H9 (cell line): ENCODE measurements at regions not wholly inside any gene's neighbourhood (a gene's known extent, or its start where the extent isn't known, plus 50 kb on each side); places are given as distances from the start of the nearest gene placed in this dataset.
"Not testable (repeated sequence)": the region's sequence is repeated elsewhere in the genome, so short reads cannot be mapped to it uniquely, and the experiment has no call there.

ENCODE experiments used
- DNase-seq: peaks from one replicate; pipeline ENCODE4 v3.0.0-alpha.2; 2017
- H2AFZ ChIP-seq: one replicate; pipeline ENCODE4 v1.6.1; 2013; ENCODE audit warnings: mild to moderate bottlenecking, low read length, control low read depth, moderate library complexity
- H2AK5ac ChIP-seq: 2 replicates; pipeline ENCODE4 v1.6.1; 2013; ENCODE audit warnings: low read length, control low read depth, mixed read lengths; ENCODE audit not compliant: insufficient read length
- H2BK120ac ChIP-seq: one replicate; pipeline ENCODE4 v1.6.1; 2013; ENCODE audit warnings: low read depth, mild to moderate bottlenecking, low read length, control low read depth, inconsistent platforms; ENCODE audit not compliant: poor library complexity, severe bottlenecking
- H2BK12ac ChIP-seq: 2 replicates; pipeline ENCODE4 v1.6.1; 2013; ENCODE audit warnings: low read length, control low read depth, mixed read lengths, low read depth; ENCODE audit not compliant: insufficient read length
- H2BK15ac ChIP-seq: 2 replicates; pipeline ENCODE4 v1.6.1; 2013; ENCODE audit warnings: low read depth, low read length, control low read depth
- H2BK20ac ChIP-seq: one replicate; pipeline ENCODE4 v1.6.1; 2013; ENCODE audit warnings: low read depth, mild to moderate bottlenecking, low read length, control low read depth, inconsistent platforms; ENCODE audit not compliant: poor library complexity, severe bottlenecking
- H2BK5ac ChIP-seq: 2 replicates; pipeline ENCODE4 v1.6.1; 2013; ENCODE audit warnings: low read length, control low read depth, mixed read lengths; ENCODE audit not compliant: insufficient read length
- H3K14ac ChIP-seq: 2 replicates; pipeline ENCODE4 v1.6.1; 2013; ENCODE audit warnings: low read length, control low read depth; ENCODE audit not compliant: insufficient read depth
- H3K18ac ChIP-seq: 2 replicates; pipeline ENCODE4 v1.6.1; 2013; ENCODE audit warnings: low read depth, mild to moderate bottlenecking, mixed read lengths, low read length, control low read depth; ENCODE audit not compliant: insufficient read length
- H3K23ac ChIP-seq: 2 replicates; pipeline ENCODE4 v1.6.1; 2013; ENCODE audit warnings: low read length, control low read depth, mixed read lengths, low read depth; ENCODE audit not compliant: insufficient read length
- H3K23me2 ChIP-seq: 2 replicates; pipeline ENCODE4 v1.6.1; 2013; ENCODE audit warnings: low read depth, mild to moderate bottlenecking, mixed read lengths, low read length, control low read depth; ENCODE audit not compliant: insufficient read length, poor library complexity, severe bottlenecking
- H3K27ac ChIP-seq: 2 replicates; pipeline ENCODE4 v1.5.1; 2013; ENCODE audit warnings: low read length, control low read depth, mixed read lengths, low read depth; ENCODE audit not compliant: insufficient read length
- H3K27me3 ChIP-seq: 2 replicates; pipeline ENCODE4 v1.6.1; 2013; ENCODE audit warnings: low read length, control low read depth, inconsistent platforms; ENCODE audit not compliant: insufficient read depth
- H3K4ac ChIP-seq: 2 replicates; pipeline ENCODE4 v1.6.1; 2013; ENCODE audit warnings: low read depth, mild to moderate bottlenecking, control low read depth, inconsistent platforms, low read length, moderate library complexity
- H3K4me1 ChIP-seq: 2 replicates; pipeline ENCODE4 v1.6.1; 2013; ENCODE audit warnings: low read length, control low read depth, inconsistent platforms; ENCODE audit not compliant: insufficient read depth
- H3K4me2 ChIP-seq: 2 replicates; pipeline ENCODE4 v1.6.1; 2013; ENCODE audit warnings: low read length, control low read depth, mixed read lengths; ENCODE audit not compliant: insufficient read length, insufficient read depth
- H3K56ac ChIP-seq: 2 replicates; pipeline ENCODE4 v1.6.1; 2013; ENCODE audit warnings: low read depth, mild to moderate bottlenecking, mixed read lengths, low read length, control low read depth; ENCODE audit not compliant: insufficient read length
- H3K79me1 ChIP-seq: 2 replicates; pipeline ENCODE4 v1.6.1; 2013; ENCODE audit warnings: low read depth, mild to moderate bottlenecking, moderate library complexity, low read length, control low read depth, inconsistent platforms; ENCODE audit not compliant: insufficient read depth, poor library complexity, severe bottlenecking
- H3K79me2 ChIP-seq: 2 replicates; pipeline ENCODE4 v1.6.1; 2013; ENCODE audit warnings: low read length, control low read depth, inconsistent platforms; ENCODE audit not compliant: insufficient read depth
- H3K9ac ChIP-seq: 2 replicates; pipeline ENCODE4 v1.6.1; 2013; ENCODE audit warnings: low read length, control low read depth, mixed read lengths; ENCODE audit not compliant: insufficient read length; ENCODE audit errors: extremely low read depth
- H3K9me3 ChIP-seq: one replicate; pipeline ENCODE4 v1.6.1; 2013; ENCODE audit warnings: low read depth, low read length, inconsistent platforms; ENCODE audit not compliant: control insufficient read depth
- H3T11ph ChIP-seq: one replicate; pipeline ENCODE4 v1.6.1; 2013; ENCODE audit warnings: mild to moderate bottlenecking, low read length, control low read depth, inconsistent platforms
- H4K20me1 ChIP-seq: one replicate; pipeline ENCODE4 v1.6.1; 2013; ENCODE audit not compliant: control insufficient read depth, insufficient read length, insufficient read depth
- H4K5ac ChIP-seq: 2 replicates; pipeline ENCODE4 v1.6.1; 2013; ENCODE audit warnings: low read depth, mild to moderate bottlenecking, mixed read lengths, low read length, control low read depth; ENCODE audit not compliant: insufficient read length
- H4K8ac ChIP-seq: replicated peaks from 2 replicates; pipeline ENCODE4 v1.6.1; 2013; ENCODE audit warnings: low read length, control low read depth, mixed read lengths, low read depth; ENCODE audit not compliant: insufficient read length
- H4K91ac ChIP-seq: 2 replicates; pipeline ENCODE4 v1.6.1; 2013; ENCODE audit warnings: low read depth, mild to moderate bottlenecking, moderate library complexity, mixed read lengths, low read length, control low read depth; ENCODE audit not compliant: insufficient read length
- H3K27ac Mint-ChIP-seq, 3 experiments: 2 replicates in 2 of 3; 3 replicates in 1 of 3; pipeline ENCODE4 v1.8.0; 2020 to 2021; ENCODE audit warnings: mixed read lengths in 3 of 3, mild to moderate bottlenecking in 1 of 3, moderate library complexity in 1 of 3
- H3K27me3 Mint-ChIP-seq: 2 replicates; pipeline ENCODE4 v1.8.0; 2021; ENCODE audit warnings: low read depth, mild to moderate bottlenecking, moderate library complexity, mixed read lengths
- H3K36me3 Mint-ChIP-seq, 3 experiments: 2 replicates in 2 of 3; 3 replicates in 1 of 3; pipeline ENCODE4 v1.8.0; 2020 to 2021; ENCODE audit warnings: low read depth in 3 of 3, mixed read lengths in 3 of 3; ENCODE audit not compliant: insufficient read depth in 1 of 3
- H3K4me1 Mint-ChIP-seq, 2 experiments: 2 replicates each; pipeline ENCODE4 v1.8.0; 2020; ENCODE audit warnings: mixed read lengths in 2 of 2
- H3K4me3 Mint-ChIP-seq, 2 experiments: 2 replicates in 1 of 2; 3 replicates in 1 of 2; pipeline ENCODE4 v1.8.0; 2020 to 2021; ENCODE audit warnings: mild to moderate bottlenecking in 2 of 2, mixed read lengths in 2 of 2, moderate library complexity in 1 of 2
- H3K9me3 Mint-ChIP-seq, 2 experiments: 2 replicates in 1 of 2; 3 replicates in 1 of 2; pipeline ENCODE4 v1.8.0; 2020; ENCODE audit warnings: mild to moderate bottlenecking in 2 of 2, mixed read lengths in 2 of 2, moderate library complexity in 1 of 2
- WGBS: extraction: QIAGEN DNeasy Blood & Tissue Kit; methylation state at CpG from one replicate; pipeline ENCODE4 v1.1.7; 2013; ENCODE audit warnings: missing lambda C conversion rate, low lambda C conversion rate, mixed read lengths; ENCODE audit not compliant: insufficient read length; ENCODE audit errors: extremely low coverage; 5-methylcytosine and 5-hydroxymethylcytosine counted together

DNA sequence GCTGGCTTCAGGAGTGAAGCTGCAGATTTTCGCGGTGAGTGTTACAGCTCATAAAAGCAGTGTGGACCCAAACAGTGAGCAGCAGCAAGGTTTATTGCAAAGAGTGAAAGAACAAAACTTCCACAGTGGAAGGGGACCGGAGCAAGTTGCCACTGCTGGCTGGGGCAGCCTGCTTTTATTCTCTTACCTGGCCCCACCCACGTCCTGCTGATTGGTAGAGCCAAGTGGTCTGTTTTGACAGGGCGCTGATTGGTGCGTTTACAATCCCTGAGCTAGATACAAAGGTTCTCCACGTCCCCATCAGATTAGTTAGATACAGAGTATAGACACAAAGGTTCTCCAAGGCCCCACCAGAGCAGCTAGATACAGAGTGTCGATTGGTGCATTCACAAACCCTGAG lies 102.1 kb downstream of the SLC16A1 start:
- WGBS, result no CpG with 5 or more reads among the region's 8 CpGs
- not testable (repeated sequence) for H3K4ac ChIP-seq, DNase-seq

More for the DNA sequence above, 102.1 kb downstream of the SLC16A1 start:
- H2BK12ac ChIP-seq, H3K4me1 ChIP-seq, H3K79me1 ChIP-seq, H4K8ac ChIP-seq, H3K9me3 ChIP-seq, H3K27me3 ChIP-seq, H4K20me1 ChIP-seq, H2BK20ac ChIP-seq, H3K56ac ChIP-seq, H2BK15ac ChIP-seq, H2AFZ ChIP-seq, H3K9me3 Mint-ChIP-seq, H3K14ac ChIP-seq, H3K9ac ChIP-seq, H2BK120ac ChIP-seq, H3T11ph ChIP-seq, H4K5ac ChIP-seq, H4K91ac ChIP-seq, H3K4me2 ChIP-seq, H3K27me3 Mint-ChIP-seq, H3K79me2 ChIP-seq, H3K27ac ChIP-seq, H3K23me2 ChIP-seq, H3K4me3 Mint-ChIP-seq, H2AK5ac ChIP-seq, H3K18ac ChIP-seq, H2BK5ac ChIP-seq, H3K27ac Mint-ChIP-seq, H3K23ac ChIP-seq: not testable (repeated sequence)
- Mint-ChIP-seq H3K4me1 (peaks cover 41 to 45% of the 10 kb centered on the region in 2 experiments), H3K36me3 (peaks cover 0 to 11% (median 0%) of the 10 kb centered on the region in 3 experiments; a peak in 2 of 7 replicates)
